Peyer's patch (tissue), 4 donors: ENCODE measurements at regions not wholly inside any gene's neighbourhood (a gene's known extent, or its start where the extent isn't known, plus 50 kb on each side); places are given as distances from the start of the nearest gene placed in this dataset.

ENCODE experiments used
- DNase-seq, 3 donors: peaks; one replicate each; pipeline ENCODE4 v3.0.0-alpha.2; 2017 to 2019
- H3K27ac ChIP-seq, 4 donors: fragments of 200-600 bp; sonication (generic); one replicate each; pipeline ENCODE4 v1.5.1; 2016 to 2019
- H3K27me3 ChIP-seq, 2 donors: fragments of 200-600 bp; sonication (generic); one replicate each; pipeline ENCODE4 v1.5.1; 2019
- H3K36me3 ChIP-seq, 3 donors: fragments of 200-600 bp; sonication (generic); one replicate each; pipeline ENCODE4 v1.5.1; 2016 to 2019
- H3K4me1 ChIP-seq, 4 donors: fragments of 200-600 bp; sonication (generic); one replicate each; pipeline ENCODE4 v1.5.1; 2016 to 2019
- H3K4me3 ChIP-seq, 4 donors: fragments of 200-600 bp; sonication (generic); 1 replicate in 3 of 4; 2 replicates in 1 of 4; pipeline ENCODE4 v1.5.1; 2016 to 2019; ENCODE audit warnings: mild to moderate bottlenecking in 1 of 4
- H3K9me3 ChIP-seq, 4 donors: fragments of 200-600 bp; sonication (generic); one replicate each; pipeline ENCODE4 v1.5.1; 2016 to 2019; ENCODE audit warnings: mild to moderate bottlenecking in 1 of 4
- POLR2A ChIP-seq, 2 donors: fragments of 450-650 bp; IDR thresholded peaks; one replicate each; pipeline ENCODE4 v1.5.1; 2017; ENCODE audit warnings: antibody characterized with exemption in 2 of 2, mild to moderate bottlenecking in 2 of 2, moderate library complexity in 2 of 2
- TF ChIP-seq, protein P1 (sequence below), 6 experiments: fragments of 450-650 bp in 4 of 6; fragments of 200-600 bp in 2 of 6; sonication (generic) in 1 of 6; IDR thresholded peaks; one replicate each; pipeline ENCODE4 v1.5.1; 2017 to 2019; ENCODE audit warnings: antibody characterized with exemption in 6 of 6, mild to moderate bottlenecking in 3 of 6, moderate library complexity in 1 of 6

GRCh38 chr11:71330996-71331395 lies 78.6 kb upstream of the SHANK2 start:
- TF ChIP-seq, protein P1, sequence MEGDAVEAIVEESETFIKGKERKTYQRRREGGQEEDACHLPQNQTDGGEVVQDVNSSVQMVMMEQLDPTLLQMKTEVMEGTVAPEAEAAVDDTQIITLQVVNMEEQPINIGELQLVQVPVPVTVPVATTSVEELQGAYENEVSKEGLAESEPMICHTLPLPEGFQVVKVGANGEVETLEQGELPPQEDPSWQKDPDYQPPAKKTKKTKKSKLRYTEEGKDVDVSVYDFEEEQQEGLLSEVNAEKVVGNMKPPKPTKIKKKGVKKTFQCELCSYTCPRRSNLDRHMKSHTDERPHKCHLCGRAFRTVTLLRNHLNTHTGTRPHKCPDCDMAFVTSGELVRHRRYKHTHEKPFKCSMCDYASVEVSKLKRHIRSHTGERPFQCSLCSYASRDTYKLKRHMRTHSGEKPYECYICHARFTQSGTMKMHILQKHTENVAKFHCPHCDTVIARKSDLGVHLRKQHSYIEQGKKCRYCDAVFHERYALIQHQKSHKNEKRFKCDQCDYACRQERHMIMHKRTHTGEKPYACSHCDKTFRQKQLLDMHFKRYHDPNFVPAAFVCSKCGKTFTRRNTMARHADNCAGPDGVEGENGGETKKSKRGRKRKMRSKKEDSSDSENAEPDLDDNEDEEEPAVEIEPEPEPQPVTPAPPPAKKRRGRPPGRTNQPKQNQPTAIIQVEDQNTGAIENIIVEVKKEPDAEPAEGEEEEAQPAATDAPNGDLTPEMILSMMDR (IDR thresholded peaks at IDR 0.05), result no peak
- TF ChIP-seq POLR2A (IDR thresholded peaks at IDR 0.05), result no peak
- Histone ChIP-seq H3K9me3 (peaks cover 0 to 17% (median 0%) of the 10 kb centered on the region in 4 donors), H3K27ac (no peak overlapping the region), H3K27me3 (no peaks in the 10 kb centered on the region), H3K4me1 (no peaks in the 10 kb centered on the region), H3K4me3 (no peak overlapping the region), H3K36me3 (no peaks in the 10 kb centered on the region)
- DNase-seq, result peak in 1 of 3 donors; percentile 11

- H3K4me1 ChIP-seq, result no peaks in the 10 kb centered on the region
- H3K4me3 ChIP-seq, result no peak overlapping the region
- H3K27ac ChIP-seq, result no peak overlapping the region
- no peaks in the 10 kb centered on the region for H3K36me3 ChIP-seq
- no peak for DNase-seq
- no peaks in the 10 kb centered on the region for H3K27me3 ChIP-seq
- peaks cover 0 to 17% (median 0%) of the 10 kb centered on the region in 4 donors for H3K9me3 ChIP-seq
- TF ChIP-seq, protein P1 (IDR thresholded peaks at IDR 0.05), result no peak
- no peak for TF ChIP-seq POLR2A (IDR thresholded peaks at IDR 0.05)
These were observed 78.0 kb upstream of the SHANK2 start for GRCh38 chr11:71330349-71330748.

GRCh38 chr11:71329786-71330185 lies 77.4 kb upstream of the SHANK2 start:
- no peaks in the 10 kb centered on the region for H3K4me1 ChIP-seq
- peaks cover 0 to 17% (median 0%) of the 10 kb centered on the region in 4 donors for H3K9me3 ChIP-seq
- no peaks in the 10 kb centered on the region for H3K36me3 ChIP-seq
- no peak overlapping the region for H3K27ac ChIP-seq
- no peak overlapping the region for H3K4me3 ChIP-seq
- no peaks in the 10 kb centered on the region for H3K27me3 ChIP-seq
- DNase-seq, result peak in 1 of 3 donors; percentile 28
- TF ChIP-seq, protein P1 (IDR thresholded peaks at IDR 0.05), result no peak

GRCh38 chr11:71329165-71329510 lies 76.8 kb upstream of the SHANK2 start:
- no peaks in the 10 kb centered on the region for H3K27me3 ChIP-seq
- H3K9me3 ChIP-seq, result peaks cover 0 to 14% (median 0%) of the 10 kb centered on the region in 4 donors
- H3K36me3 ChIP-seq, result no peaks in the 10 kb centered on the region
- peak in 1 of 3 donors; percentile 41 for DNase-seq
- no peak overlapping the region for H3K4me3 ChIP-seq
- TF ChIP-seq, protein P1 (IDR thresholded peaks at IDR 0.05), result peak in 1 of 6 experiments; percentile 21
- no peak for TF ChIP-seq POLR2A (IDR thresholded peaks at IDR 0.05)
- H3K4me1 ChIP-seq, result no peaks in the 10 kb centered on the region
- no peak overlapping the region for H3K27ac ChIP-seq

- H3K4me1 ChIP-seq, result no peaks in the 10 kb centered on the region
- no peaks in the 10 kb centered on the region for H3K27me3 ChIP-seq
- no peaks in the 10 kb centered on the region for H3K36me3 ChIP-seq
- peak in 2 of 3 donors; percentile 34 to 36 for DNase-seq
- no peak for TF ChIP-seq POLR2A (IDR thresholded peaks at IDR 0.05)
- TF ChIP-seq, protein P1 (IDR thresholded peaks at IDR 0.05), result no peak
- H3K4me3 ChIP-seq, result no peak overlapping the region
- no peak overlapping the region for H3K27ac ChIP-seq
- H3K9me3 ChIP-seq, result no peaks in the 10 kb centered on the region
These were observed 75.0 kb upstream of the SHANK2 start for GRCh38 chr11:71327156-71328085.
